C1 segment of cervical spinal cord (tissue), 14 donors: ENCODE measurements at regions not wholly inside any gene's neighbourhood (a gene's known extent, or its start where the extent isn't known, plus 50 kb on each side); places are given as distances from the start of the nearest gene placed in this dataset.

Experiments used
- DNase-seq, 14 donors: peaks; one replicate each; lab custom pipeline; 2025; lab: John Stamatoyannopoulos, UW

DNA sequence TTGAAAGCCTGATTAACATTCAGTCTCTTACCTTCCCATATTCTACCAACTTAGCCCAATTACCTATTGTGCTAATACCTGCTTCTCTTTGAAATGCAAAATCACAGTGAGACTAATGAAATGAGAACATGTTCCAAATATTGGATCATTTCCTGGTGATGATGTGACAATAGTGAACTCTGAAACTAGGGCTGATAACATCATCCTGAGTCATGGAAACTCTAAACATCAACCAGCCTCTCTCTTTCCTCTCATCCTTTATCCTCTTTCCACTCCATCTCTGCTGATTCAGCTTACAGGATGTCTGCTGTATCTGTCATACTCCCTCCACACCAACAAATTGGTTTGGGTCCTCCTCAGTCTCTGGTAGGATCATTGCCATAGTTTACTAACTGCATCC is 98.8 kb upstream of the NCKAP5 start:
- DNase-seq, result no peak

DNA sequence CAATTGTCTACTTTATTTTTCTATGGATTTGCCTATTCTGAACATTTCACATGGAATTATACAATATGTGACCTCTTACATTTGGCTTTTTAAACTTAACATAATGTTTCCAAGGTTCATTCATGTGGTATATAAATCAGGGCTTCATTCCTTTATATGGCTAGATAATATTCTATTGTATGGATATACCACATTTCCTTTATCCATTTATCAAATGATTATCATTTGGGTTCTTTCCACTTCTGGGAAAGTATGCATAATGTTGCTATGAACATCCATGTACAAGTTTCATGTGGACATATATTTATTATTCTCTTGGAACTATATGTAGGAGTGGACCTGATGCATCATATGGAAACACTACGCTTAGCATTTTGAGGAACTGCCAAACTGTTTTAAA is 99.7 kb upstream of the NCKAP5 start:
- no peak for DNase-seq

DNA sequence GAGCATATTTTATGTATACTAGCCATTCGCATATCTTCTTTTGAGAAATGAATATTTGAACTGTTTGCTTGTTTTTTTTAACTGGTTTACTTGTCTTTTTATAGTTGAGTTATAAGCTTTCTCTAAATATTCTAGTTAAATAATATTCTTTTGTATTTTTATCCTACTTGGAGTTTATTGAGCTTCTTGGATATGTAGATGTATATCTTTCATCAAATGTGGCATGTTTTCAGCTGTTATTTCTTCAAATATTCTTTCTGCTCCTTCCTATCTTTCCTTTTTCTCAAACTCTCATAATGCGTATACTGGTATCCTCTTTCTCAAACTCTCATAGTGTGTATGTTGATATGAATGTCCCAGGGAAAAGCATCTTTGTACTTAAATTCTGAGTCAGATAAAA is 100.3 kb upstream of the NCKAP5 start:
- DNase-seq, result no peak

DNA sequence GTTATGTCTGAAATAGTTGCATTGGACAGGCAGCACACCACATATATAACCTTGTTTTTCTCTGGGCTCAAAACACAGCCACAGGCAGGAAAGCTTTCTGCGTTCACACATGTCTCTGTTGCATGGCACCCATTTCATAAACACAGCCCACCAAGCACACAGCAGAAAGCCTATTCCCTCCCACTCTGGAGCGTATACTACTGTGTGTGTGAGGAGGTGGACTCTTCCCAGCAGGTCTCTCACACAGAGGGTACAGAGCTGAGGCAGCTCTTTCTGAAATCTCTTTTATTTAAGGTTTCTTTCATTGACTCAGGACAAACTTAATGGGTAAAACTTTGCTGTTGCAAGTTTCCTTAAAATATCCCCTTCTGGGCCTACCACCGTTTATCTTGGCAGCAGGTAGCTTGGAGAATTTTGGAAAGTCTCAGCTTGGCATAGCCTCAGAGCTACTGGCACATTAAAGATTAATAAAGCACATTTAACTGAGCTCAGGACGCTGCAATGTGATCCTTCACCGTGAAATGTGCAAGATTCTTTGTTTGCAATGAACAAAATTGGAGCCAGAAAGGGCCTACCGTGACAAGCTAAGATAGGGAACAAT is 105.1 kb upstream of the NCKAP5 start:
- DNase-seq, result peak in 1 of 14 donors; percentile 30

DNA sequence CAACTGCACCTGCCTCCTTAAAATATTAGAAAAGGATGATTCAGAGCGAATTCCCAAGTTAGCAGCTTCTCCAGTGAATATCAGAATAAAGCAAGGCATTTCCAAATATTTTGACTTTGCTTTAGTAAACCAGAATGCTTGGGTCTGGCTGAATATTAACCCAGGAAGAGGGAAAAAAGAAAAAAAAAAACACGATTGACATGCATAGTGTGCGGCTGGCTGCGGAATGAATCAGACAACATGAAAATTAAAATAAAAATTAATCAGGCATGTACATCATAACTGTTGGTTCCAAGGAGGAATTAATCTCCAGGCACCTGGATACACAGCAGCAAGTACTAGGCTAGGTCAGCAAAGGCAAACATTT is 105.8 kb upstream of the NCKAP5 start:
- no peak for DNase-seq

DNA sequence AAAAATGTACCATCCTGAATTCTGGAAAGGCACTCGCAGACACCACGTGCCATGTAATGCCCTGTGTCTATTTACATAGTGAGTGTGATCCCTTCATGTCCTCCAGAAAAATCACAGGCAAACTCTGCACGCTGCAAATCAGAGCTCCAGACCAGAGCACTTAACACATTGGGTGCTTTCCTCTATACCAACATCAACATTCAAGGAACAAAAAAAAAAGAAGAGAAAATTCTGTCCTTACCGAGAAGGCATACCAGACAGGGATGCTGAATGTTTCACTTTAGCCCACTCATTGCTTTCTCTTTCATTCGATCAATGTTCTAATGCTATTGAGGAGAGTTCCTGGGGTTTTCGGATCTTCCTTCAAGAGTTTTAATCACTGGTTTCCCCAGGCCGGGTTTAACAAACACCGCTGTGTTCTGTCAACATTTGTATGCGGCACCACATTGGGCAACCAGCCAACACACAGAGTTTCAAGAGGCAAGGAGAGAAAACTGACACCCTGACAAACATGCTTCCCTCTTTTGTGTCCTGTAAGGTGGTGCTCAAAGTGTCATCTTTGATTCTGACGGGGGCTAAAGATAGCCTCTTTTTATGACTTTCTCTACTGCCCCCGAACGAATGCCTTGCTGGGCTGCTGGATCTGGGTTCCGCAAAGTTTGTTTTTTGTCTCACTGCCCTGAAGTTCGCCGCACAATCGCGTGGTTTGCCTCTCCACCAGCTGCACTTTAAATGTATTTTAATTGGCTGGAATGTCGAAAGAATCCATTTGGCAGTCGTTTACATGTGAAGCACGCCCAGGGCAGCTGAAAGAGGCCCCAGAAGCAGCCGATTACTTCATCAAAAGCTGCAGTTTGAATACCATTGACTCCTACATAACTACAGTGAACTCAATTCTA is 106.4 kb upstream of the NCKAP5 start:
- peak in 12 of 14 donors; percentile 13 to 82 (median 62) for DNase-seq

DNA sequence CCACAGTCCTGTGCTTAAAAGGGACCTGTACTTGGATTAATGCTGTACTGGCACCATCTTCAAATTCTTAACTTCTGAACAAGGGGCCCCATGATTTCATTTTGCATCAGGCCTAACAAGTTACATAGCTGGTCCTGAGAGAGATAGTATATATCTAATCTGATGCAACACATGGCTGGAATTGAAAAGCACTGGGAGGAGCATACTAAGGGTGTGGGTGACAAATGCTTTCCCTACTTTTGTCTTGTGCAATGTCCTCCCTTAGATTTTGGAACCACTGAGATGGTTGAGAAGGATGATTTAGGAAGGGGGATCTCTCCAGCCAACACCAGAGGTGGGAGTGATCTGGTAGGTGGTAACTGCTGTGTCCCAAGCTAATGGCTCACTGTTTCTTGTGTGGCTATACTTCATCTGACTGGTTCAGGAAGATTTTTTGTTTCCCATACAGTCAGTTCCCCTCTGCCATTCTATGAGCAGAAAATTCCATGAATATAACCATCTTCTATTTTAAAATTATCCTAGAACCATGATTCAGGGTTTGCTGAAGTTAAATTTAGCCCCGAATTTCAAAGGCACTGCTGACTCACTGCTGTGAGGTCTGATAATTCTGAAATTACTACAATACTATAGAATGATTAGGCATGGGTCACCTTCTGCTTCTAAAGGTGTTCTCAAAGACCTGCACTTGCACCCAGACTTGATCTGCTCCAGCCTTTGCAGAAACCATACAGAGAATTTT is 108.3 kb upstream of the NCKAP5 start:
- no peak for DNase-seq

DNA sequence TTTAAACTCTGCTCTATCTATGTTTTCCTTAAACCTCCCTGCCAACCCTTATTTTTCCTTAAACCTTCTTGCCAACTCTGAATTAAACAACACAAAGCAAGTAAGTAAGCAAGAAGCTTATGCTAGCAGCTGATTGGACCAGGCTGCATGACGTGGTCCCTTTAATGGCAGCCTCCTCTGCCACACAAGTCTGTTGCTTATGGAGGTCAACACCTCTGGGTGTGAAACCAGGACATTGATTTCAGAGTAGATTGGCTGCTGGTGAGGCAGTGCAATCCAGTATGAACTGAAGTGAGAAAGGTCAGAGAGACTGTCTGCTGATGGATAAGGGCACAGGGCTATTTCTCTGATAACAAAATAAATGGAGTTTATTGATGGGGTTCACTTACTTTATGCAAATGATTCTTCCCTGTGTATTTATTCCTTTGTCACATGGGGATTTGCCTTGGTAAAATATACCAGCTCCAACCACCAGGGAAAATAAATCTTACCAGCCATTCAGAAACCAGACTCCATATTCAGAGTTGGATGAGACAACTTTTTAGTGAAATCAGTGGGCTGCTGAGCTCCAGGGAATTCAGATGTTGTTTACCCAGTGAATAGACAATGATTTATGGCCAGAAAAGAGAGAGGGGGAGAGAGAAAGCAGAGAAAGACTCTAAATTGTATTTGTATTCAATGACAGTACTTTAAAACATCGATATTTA is 112.2 kb upstream of the NCKAP5 start:
- DNase-seq, result no peak

DNA sequence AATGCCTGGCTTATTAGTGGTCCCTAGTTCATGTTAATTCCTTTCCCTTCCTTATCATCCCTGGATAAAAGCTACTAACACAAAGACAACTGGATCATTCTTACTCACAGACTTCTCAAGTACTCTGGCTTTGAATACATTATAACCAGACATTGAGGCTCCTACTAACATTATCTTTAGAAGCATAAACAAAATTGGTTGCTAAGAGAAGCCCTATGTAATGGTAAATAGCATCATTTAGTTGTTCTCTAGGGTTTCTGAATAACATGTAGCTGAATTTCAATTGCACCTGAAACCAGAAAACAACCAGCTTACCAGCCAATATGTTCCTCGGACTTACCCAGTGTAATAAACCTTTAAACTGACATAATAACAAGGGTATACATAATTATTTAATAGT is 114.1 kb upstream of the NCKAP5 start:
- no peak for DNase-seq

DNA sequence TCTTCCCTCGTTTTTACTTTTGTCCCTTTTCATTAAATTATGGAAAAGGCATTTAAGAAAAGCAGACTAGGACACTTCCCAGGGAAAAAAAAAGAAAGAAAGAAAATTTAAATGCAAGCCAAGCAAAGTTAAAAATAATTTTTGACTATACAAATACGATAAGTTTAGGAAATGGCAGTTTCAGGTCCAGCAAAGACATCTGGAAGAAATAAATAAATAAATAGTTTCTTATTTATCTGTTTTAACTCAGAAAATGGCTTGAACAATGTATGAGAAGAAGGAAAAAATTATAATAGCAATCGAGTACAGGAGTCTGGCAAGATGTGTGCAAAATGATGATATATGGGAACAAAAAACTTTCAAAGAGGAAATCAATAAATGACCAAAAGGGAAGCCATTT is 114.6 kb upstream of the NCKAP5 start:
- no peak for DNase-seq

DNA sequence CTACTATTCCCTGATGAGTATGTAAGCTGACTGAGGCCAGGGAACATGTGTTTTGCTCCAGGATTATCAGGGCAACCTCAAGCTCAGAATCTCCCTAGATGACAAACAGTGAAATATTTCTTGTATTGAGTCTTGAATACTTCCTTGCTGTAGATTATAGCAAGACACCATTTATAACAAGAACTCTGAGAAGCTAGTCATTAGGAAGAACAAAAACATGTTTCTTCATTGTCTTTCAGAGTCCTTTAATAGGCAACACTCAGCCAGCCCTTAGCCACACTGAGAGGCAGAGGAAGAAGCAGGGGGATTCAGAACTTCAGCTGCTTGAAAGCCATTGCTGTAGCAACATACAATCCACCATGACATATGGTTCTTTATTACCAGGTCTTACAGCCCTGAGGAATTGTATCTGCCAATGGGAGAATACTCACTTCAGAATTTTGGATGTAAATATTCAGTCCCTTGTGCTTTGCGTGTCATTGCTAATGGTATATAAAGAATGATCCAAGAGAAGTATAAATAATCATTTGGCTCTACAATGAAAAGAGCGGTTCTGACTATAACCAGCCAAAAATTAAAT is 117.5 kb upstream of the NCKAP5 start:
- DNase-seq, result no peak

DNA sequence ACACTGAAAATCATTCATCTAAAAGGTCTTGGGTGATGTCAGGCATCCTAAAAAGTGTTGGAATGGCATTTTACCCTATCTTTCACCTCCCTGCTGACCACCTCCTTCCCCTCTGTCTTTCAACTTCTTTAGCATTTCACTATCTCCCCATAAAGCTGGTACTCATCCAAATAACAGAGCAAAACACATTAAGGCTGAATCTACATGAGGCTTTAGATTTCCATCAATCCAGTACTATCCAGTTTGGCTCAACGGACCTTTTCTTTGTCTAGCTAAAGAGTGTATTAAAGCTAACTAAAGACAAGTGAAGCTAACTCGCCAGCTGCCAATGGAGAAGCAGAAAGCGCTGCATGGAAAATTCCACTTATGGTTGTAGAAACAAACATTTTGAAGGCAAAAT is 122.5 kb upstream of the NCKAP5 start:
- no peak for DNase-seq

DNA sequence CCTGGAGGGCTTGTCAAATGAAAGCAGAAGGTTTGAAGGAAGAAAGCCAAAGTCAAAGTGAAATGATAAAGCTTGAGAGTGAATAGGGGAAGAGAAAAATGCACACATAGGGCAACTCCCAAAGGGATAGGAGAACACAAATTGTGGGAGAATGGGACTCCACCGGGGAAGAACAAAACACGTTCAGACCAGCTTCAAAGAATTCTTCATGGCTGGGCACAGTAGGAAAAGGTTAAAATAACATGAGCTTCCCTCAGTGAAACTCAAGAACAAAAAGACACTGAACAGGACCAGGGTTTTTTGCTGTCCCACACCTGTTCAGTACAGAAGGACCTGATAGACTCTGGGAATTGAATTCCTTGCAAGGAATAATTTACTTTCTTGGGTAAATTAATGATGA is 123.1 kb upstream of the NCKAP5 start:
- no peak for DNase-seq

DNA sequence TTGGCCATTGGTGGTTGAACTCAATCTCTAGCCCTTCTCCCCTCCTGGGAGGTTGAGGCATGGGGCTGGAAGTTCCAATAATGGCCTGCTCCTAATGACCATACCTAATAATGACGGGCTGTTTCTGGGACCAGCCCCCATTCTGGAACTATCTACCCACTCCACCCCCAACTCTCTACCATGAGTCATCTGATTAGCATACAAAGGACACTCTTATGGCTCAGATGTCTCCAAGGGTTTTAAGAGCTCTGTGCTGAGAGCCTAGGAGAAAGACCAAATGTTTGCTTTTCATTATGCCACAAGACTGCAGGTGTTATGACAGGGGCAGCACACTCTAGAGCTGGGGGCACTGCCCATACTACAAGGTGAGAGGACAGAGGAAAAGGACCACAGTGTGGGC is 137.0 kb upstream of the NCKAP5 start:
- no peak for DNase-seq

DNA sequence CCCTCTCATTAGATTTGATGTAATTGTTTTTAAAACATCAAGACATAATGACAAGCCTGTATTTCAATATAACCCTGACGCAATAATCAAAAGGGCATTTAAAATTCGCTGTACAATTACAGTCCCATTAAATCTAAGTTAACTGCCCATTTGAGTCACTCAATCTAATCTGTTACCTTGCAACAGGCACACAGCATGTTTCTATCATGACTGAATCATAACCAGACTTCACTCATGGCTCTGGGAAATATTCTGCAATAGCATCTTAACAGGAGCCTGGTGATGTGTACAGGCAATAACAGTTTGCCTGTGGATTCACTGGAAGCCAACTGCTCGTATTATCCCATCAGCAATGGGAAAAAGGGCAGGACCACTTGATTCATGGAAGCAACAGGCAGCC is 142.3 kb upstream of the NCKAP5 start:
- no peak for DNase-seq

DNA sequence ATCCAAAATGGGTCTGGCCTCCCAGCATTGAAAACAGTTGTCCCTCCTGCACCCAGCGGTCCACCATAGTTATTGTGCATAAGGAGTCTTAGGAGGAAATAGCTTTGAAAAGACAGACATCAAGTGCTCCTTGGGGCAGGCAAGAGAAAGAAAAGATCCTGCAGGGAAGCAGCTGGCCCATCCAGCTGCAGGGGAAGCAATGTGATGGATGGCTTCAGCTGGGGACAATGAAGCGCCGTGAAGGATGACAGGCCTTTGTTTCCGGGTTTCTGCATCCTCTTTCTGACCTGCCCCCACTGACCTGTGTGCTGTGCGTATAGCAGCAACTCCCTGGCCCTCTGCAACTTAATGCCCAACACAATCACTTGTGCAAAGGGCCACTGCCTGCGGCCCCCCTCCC is 142.9 kb upstream of the NCKAP5 start:
- peak in 3 of 14 donors; percentile 13 to 46 (median 39) for DNase-seq

DNA sequence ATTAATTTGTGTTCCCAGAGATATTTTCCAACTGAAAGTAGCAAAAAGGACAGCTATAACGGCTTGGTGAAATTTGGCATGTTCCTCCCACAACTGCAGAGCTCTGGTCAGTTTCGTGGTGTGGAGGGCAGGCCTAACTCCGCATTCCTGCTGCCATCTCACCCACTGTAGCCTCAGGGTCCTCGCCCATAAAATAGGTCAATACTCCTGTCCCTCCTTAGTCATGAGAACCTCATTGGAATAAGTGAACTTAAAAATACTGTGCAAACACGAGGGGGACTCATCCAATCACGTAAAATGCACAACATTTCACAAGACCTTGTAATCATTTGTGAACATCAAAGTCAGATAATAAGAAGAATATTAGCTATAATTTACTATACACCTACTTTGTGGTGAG is 143.5 kb upstream of the NCKAP5 start:
- no peak for DNase-seq

DNA sequence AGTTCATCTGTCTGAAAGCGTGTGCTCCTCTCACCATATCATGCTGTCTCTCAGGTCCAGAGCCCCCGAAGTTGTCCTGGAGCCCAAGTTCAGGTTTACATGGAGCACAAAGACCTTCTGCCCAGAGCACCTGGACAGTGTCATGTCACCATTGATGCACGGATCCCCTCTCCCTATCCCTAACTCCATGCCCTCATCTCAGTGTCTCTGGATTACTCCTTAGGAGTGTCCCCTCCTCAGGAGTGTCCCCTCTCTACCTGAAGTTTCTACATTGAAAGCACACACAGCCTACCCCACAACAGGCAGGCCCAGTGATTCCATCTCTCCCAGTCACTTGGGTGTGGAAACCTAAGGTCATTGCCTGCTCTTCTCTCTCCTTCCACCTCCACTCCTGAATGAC is 144.1 kb upstream of the NCKAP5 start:
- DNase-seq, result no peak

DNA sequence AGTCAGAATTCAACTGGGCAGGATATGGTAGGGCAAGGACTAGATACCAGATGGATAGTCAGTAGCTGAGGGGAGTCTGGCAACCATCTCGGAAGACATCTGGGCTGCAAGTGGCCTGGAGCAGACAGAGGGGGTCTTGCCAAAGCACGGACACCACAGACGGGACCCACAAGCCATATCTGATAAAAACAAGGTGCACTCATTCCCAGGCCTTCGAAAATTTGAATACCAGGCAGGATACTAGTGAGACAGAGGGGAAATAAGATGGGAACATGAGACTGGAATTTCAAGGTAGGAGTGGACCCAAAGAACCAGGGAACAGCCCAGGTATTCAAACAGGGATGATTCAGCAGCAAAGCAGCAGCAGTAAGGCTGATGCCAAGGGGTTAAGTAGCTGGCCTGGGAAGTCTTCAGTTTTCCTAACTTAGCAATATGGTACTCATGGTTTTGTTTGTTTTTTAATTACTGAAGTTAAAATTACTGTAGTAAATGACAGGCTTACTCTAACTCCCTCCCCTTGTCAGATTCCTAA is 144.9 kb upstream of the NCKAP5 start:
- no peak for DNase-seq

DNA sequence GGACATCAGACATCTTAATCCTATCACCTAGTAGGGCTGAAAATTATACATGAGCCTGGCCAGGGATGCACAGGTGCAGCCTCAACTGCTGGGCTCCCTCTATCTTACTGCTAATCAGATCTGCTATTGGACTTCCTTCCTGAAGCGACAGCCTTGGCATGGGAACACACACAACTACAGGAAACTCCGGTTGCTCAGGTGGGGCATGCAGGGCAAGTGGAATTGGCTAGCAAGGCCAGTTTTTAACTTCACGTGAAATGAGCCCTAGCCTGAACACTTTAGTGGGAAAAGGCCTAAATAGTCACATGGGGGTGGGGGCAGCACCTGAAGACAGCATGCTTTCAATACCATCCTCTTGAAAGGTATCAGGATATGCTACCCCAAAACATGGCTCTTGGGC is 147.9 kb upstream of the NCKAP5 start:
- DNase-seq, result no peak

DNA sequence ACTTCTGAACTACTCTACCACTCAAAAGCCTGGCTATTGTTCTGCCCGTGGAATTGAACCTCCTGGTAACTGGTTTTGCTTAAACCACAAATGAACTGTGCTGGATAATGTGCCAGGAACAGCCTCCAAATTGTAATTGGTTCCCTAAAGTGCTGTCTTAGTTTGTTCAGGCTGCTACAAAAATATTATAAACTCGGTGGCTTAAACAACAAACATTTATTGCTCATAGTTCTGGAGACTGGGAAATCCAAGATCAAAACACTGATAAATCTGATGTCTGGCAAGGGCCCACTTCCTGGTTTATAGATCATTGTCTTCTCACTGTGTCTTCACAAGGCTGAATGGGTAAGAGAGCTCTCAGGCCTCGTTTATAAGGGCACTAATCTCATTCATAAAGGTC is 149.2 kb upstream of the NCKAP5 start:
- no peak for DNase-seq
